CD4-positive, alpha-beta T cell treated with Interleukin-17A for 1 hour (primary cell): ENCODE measurements at regions not wholly inside any gene's neighbourhood (a gene's known extent, or its start where the extent isn't known, plus 50 kb on each side); places are given as distances from the start of the nearest gene placed in this dataset.
"Not testable (repeated sequence)": the region's sequence is repeated elsewhere in the genome, so short reads cannot be mapped to it uniquely, and the experiment has no call there.

Source experiments
- DNase-seq: peaks from one replicate; pipeline ENCODE4 v3.0.0-alpha.2; 2020

- DNase-seq = no peak
Measured at GRCh38 chr4:112952313-112952700, 97.1 kb upstream of the ANK2 start.

DNA sequence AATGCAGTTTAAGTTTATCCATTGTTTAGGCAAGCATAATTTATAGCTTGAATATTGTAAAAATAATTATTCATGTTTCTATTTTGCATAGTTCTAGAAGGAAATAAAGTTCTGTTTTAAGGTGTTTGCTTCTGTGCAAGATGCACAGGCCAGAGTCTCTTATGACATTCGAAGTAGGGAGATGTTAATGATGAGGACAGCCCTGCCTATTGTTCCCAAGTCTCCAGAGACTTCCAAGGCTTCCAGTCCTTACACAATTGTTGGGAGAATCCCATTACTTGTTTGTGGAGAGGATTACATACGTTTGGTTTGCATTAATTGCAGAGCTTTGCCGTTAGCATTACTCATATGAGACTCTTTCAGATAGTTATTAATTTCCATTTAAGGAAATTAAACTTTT lies 96.2 kb upstream of the ANK2 start:
- no peak for DNase-seq

DNA sequence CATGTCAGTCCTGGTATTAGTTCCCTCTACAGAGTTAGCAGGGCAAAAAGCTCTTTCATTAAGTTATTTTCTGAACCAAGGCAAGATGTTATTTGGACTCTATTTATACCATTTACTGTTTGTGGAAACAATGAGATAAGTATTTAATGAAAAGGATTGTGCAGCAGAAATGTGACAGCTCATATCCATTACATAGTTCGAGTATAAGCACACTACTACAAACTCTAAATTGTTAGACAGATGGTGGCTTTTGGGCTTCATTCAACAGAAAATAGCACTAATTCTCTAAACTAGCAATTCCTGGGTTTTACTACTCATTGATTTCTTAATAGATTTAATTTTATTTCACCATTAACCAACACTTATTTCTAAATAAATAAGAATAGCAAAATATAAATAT lies 95.2 kb upstream of the ANK2 start:
- no peak for DNase-seq

- no peak for DNase-seq
Measured at GRCh38 chr4:112956484-112956896, 93.0 kb upstream of the ANK2 start.

DNA sequence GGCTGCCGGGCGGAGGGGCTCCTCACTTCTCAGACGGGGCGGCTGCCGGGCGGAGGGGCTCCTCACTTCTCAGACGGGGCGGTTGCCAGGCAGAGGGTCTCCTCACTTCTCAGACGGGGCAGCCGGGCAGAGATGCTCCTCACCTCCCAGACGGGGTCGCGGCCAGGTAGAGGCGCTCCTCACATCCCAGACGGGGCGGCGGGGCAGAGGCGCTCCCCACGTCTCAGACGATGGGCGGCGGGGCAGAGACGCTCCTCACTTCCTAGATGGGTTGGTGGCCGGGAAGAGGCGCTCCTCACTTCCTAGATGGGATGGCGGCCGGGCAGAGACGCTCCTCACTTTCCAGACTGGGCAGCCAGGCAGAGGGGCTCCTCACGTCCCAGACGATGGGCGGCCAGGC lies 91.7 kb upstream of the ANK2 start:
- not testable (repeated sequence) for DNase-seq

GRCh38 chr4:112966701-112967488 lies 82.6 kb upstream of the ANK2 start:
- DNase-seq = no peak

- no peak for DNase-seq
Measured at GRCh38 chr4:112968451-112969159, 80.8 kb upstream of the ANK2 start.

- no peak for DNase-seq
Measured at GRCh38 chr4:112970903-112971302, 78.5 kb upstream of the ANK2 start.

- DNase-seq = no peak
Measured at GRCh38 chr4:112973750-112974251, 75.7 kb upstream of the ANK2 start.

DNA sequence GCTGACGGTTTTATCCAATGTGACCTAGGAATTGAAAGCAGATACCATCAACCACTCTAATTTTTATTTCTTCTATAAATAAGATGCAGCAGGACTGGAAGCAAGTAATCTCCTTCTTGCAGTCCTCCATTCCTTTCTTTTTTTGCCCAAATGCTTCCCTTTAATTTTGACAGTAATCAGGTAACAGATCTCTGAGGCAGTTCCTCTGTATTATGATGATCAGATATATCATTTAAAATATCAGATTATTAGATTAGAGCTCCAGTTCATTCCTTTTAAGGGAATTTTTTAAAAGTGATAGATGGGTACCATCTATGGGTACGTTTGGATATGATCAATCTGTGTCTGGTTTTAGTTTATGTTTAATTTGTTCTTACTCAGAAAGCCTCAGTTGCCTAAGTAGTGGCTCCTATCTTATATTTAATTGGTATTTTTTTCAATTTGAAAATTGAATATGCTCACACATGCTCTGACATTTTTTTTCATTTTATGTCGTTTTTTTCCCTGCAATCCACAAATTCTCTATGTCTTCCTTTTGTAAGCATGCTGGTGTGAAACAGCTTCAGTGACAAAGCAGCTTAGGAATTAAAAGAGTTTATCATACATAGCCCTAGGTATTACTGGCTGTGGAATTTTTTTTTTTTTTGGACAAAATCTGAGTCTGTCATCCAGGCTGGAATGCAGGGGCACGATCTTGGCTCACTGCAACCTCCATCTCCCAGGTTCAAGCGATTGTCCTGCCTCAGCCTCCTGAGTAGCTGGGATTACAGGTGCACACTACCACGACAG lies 73.7 kb upstream of the ANK2 start:
- no peak for DNase-seq

- no peak for DNase-seq
Measured at GRCh38 chr4:112978691-112979472, 70.6 kb upstream of the ANK2 start.

DNA sequence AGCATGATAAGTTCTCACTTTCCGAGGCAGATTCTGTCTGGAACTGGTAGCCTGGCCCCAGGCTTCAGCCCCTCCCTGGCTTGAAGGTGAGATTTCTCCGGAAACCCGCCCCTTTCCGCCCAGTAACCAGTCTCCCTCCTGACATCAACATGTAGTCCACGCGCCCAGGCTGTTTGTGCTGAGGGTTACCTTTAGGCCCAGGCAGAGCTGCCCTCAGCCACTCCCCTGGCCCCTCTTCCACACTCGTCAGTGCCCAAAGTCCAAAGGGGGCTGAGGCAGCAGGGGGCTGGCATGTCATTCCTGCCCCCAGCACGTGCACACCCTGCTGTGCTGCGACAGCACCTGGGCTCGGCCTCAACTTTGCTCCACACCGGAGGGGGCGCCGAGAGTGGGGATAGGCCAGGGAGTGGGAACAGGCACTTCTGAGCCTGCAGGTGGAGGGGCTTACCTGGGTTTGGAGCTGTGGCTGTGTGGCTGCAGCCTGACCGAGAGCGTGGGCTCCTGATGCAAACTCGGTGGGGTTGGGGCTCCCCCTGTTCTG lies 69.5 kb upstream of the ANK2 start:
- no peak for DNase-seq

DNA sequence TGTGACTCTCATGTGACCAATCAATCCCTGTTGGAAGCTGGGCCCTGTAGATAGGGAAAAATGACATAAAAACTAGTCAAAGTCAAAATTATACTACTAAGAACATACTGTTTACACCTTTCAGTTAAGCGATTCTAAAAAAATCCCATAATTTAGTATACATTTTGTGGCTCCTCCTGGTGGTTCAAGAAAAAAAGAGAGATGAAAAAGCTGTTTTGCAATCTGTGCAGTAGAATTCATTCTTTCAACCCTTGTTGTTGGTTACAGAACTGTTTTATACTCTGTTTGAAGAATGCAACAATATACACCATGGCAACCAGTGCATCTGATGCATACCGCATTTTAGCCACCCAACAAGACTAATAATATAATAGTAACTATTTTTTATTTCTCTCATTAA lies 66.8 kb upstream of the ANK2 start:
- no peak for DNase-seq

- no peak for DNase-seq
Measured at GRCh38 chr4:112994732-112995464, 54.6 kb upstream of the ANK2 start.
